Lower leg skin (tissue), 3 donors: ENCODE measurements at regions not wholly inside any gene's neighbourhood (a gene's known extent, or its start where the extent isn't known, plus 50 kb on each side); places are given as distances from the start of the nearest gene placed in this dataset.

ENCODE experiments used
- POLR2A ChIP-seq, 2 donors: fragments of 450-650 bp; IDR thresholded peaks; one replicate each; pipeline ENCODE4 v1.6.1; 2016 to 2017; ENCODE audit warnings: antibody characterized with exemption in 2 of 2, mild to moderate bottlenecking in 1 of 2, moderate library complexity in 1 of 2
- TF ChIP-seq, protein P1 (sequence below), 3 donors: fragments of 450-650 bp; IDR thresholded peaks; one replicate each; pipeline ENCODE4 v1.5.1; 2016; ENCODE audit warnings: antibody characterized with exemption in 3 of 3, mild to moderate bottlenecking in 3 of 3, moderate library complexity in 2 of 3

DNA sequence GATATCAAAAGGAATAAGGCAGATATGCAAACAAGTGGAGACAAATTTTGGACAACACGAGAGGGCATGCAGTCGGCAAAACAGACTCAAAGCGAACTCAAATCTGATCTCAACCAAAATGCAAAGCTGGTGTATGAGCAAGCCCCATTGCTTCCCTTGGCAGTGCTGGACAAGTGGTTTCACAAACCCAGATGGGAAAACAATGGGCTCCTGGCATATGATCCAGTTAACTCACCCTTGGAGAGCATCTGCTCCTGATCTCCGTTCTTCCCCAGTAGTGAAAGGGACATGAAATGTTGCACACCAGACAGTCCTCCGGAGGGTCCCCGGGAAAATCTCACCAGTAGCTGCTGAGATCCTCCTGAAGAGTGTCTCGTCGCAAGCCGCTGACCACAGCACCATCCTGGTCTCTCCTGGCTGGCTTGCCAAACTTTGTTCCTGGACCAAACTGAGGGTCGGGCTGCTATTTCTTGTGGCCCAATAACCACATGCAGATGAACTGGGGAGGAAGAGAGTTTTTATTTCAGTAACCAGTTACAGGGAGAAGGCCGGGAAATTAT is 84.3 kb upstream of the THBS2 start:
- TF ChIP-seq, protein P1, sequence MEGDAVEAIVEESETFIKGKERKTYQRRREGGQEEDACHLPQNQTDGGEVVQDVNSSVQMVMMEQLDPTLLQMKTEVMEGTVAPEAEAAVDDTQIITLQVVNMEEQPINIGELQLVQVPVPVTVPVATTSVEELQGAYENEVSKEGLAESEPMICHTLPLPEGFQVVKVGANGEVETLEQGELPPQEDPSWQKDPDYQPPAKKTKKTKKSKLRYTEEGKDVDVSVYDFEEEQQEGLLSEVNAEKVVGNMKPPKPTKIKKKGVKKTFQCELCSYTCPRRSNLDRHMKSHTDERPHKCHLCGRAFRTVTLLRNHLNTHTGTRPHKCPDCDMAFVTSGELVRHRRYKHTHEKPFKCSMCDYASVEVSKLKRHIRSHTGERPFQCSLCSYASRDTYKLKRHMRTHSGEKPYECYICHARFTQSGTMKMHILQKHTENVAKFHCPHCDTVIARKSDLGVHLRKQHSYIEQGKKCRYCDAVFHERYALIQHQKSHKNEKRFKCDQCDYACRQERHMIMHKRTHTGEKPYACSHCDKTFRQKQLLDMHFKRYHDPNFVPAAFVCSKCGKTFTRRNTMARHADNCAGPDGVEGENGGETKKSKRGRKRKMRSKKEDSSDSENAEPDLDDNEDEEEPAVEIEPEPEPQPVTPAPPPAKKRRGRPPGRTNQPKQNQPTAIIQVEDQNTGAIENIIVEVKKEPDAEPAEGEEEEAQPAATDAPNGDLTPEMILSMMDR (IDR thresholded peaks at IDR 0.05): no peak
- no peak for TF ChIP-seq POLR2A (IDR thresholded peaks at IDR 0.05)
